Right lobe of liver (tissue), 4 donors: ENCODE measurements at regions not wholly inside any gene's neighbourhood (a gene's known extent, or its start where the extent isn't known, plus 50 kb on each side); places are given as distances from the start of the nearest gene placed in this dataset.

Experiments used
- POLR2A ChIP-seq: fragments of 450-650 bp; IDR thresholded peaks from one replicate; pipeline ENCODE4 v1.6.1; 2017; ENCODE audit warnings: antibody characterized with exemption, mild to moderate bottlenecking
- TF ChIP-seq, protein P1 (sequence below), 4 donors: fragments of 200-600 bp in 3 of 4; fragments of 450-650 bp in 1 of 4; IDR thresholded peaks; one replicate each; pipeline versions ENCODE4 v1.5.1 to v1.8.0; 2016 to 2022; ENCODE audit warnings: antibody characterized with exemption in 4 of 4, mild to moderate bottlenecking in 2 of 4
- donor health status: DM: no; HTN: no; CAD: no.
- donor health status: DM: no; HTN: no; CAD: no.
- donor health status: DM: no; HTN: yes; CAD: no.

DNA sequence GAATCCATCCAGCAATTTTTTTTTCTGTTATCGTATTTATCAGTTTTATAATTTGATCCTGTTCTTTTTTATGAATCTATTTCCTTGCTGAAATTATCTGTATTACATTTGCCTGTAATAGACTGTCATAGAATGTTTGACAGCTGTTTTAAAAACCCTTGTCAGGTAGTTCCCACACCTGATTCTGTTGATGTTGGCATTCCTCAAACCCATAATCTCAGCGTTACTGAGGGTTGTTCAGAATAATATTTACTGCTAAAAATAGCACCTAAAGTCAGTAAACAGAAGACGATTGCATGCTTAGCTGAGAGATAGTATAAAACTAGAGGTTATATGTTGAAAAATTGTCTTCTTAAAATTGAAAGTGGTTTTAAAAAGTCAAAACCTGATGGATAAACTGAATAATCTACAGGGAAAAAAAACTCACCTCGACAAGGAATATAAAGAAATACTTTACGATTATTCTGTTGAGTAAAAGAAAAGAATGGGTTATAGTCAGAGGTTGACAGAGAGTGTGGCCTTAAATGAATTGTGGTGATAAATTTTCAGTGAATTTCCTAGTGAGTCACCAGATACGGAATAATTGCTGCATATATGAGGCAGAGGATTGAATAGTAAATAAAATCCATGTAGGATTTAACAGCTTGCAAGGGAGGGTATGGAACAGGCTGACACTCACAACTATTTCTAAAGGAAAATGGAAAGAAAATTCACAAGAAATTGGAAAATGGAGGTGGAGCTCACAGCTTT is 824.1 kb upstream of the IGFBP3 start:
- TF ChIP-seq, protein P1, sequence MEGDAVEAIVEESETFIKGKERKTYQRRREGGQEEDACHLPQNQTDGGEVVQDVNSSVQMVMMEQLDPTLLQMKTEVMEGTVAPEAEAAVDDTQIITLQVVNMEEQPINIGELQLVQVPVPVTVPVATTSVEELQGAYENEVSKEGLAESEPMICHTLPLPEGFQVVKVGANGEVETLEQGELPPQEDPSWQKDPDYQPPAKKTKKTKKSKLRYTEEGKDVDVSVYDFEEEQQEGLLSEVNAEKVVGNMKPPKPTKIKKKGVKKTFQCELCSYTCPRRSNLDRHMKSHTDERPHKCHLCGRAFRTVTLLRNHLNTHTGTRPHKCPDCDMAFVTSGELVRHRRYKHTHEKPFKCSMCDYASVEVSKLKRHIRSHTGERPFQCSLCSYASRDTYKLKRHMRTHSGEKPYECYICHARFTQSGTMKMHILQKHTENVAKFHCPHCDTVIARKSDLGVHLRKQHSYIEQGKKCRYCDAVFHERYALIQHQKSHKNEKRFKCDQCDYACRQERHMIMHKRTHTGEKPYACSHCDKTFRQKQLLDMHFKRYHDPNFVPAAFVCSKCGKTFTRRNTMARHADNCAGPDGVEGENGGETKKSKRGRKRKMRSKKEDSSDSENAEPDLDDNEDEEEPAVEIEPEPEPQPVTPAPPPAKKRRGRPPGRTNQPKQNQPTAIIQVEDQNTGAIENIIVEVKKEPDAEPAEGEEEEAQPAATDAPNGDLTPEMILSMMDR (IDR thresholded peaks at IDR 0.05): no peak
- TF ChIP-seq POLR2A: no peak
